ENCODE measurements at regions not wholly inside any gene's neighbourhood (a gene's known extent, or its start where the extent isn't known, plus 50 kb on each side); places are given as distances from the start of the nearest gene placed in this dataset.
"Not testable (repeated sequence)": the region's sequence is repeated elsewhere in the genome, so short reads cannot be mapped to it uniquely, and the experiment has no call there.

DNA sequence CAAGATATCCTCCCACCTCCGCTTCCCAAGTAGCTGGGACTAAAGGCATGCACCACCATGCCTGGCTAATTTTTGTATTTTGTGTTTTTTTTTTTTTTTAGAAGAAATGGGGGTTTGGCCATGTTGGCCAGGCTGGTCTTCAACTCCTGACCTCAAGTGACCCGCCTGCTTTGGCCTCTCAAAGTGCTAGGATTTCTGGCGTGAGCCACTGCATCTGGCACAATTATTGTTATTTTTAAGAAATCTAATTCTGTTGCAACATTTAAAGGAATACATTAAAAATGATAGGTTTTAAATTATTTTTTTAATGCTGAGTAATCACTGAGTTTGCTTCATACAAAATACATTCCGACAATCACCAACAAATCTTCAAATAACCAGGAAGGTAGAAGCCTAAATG, 178.1 kb upstream of the SEMA3E start:
- H3K4me1 ChIP-seq (ENCODE audit: control insufficient read depth, insufficient read depth, low read length), result peaks cover 24% of the 10 kb centered on the region
- H3K4me2 ChIP-seq (ENCODE audit: low read length), result no peak overlapping the region
- no peak overlapping the region for H3K4me3 ChIP-seq (ENCODE audit: low read length)
- H3K27me3 ChIP-seq (ENCODE audit: control insufficient read depth, insufficient read depth, low read length), result no peaks in the 10 kb centered on the region
- H3K36me3 ChIP-seq (ENCODE audit: insufficient read depth, low read length), result no peaks in the 10 kb centered on the region
- H3K9me3 ChIP-seq (replicated peaks; ENCODE audit: low read length), result no peaks in the 10 kb centered on the region
- H3K9ac ChIP-seq (ENCODE audit: low read depth, low read length), result no peak overlapping the region

DNA sequence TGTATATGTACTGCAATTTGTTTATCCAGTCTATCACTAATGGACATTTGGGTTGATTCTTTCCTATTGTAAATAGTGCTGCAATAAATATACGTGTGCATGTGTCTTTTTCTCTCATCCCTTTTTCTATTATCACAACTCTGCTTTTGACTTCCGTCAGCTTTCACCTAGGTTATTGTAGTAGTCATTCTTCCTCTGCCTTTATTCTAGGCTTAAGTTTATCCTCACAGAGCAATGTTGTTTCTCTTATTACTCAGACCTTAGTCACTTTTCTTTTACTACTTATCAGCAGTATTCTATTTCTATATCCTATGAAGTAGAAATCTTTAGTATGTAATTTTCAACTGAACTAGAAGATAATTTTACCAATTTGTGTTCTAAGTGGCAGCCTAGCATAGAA, 175.3 kb upstream of the SEMA3E start:
- Histone ChIP-seq H3K9me3 (replicated peaks; ENCODE audit: low read length) (no peaks in the 10 kb centered on the region), H3K27me3 (ENCODE audit: control insufficient read depth, insufficient read depth, low read length) (no peaks in the 10 kb centered on the region), H3K4me2 (ENCODE audit: low read length) (no peak overlapping the region), H3K36me3 (ENCODE audit: insufficient read depth, low read length) (no peaks in the 10 kb centered on the region), H3K4me3 (ENCODE audit: low read length) (no peak overlapping the region), H3K4me1 (ENCODE audit: control insufficient read depth, insufficient read depth, low read length) (peaks cover 24% of the 10 kb centered on the region), H3K9ac (ENCODE audit: low read depth, low read length) (no peak overlapping the region)

DNA sequence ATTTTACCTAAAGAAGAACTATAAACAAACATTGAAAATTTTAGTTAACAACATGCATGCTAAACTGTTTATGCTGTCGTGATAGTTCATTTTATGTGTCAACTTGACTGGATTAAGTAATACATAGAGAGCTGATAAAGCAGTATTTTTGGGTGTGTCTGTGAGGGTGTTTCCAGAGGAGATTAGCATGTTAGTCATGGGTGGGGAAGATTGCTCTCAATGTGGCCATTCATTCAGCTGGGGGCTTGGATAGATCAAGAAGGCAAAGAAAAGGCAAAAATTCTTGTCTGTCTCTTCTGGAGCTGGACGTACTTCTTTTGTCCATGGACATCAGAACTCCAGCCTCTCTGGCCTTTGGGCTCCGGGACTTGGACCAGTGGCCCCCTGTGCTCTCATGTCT, 172.9 kb upstream of the SEMA3E start:
- no peak overlapping the region for H3K9ac ChIP-seq (ENCODE audit: low read depth, low read length)
- no peaks in the 10 kb centered on the region for H3K27me3 ChIP-seq (ENCODE audit: control insufficient read depth, insufficient read depth, low read length)
- no peaks in the 10 kb centered on the region for H3K36me3 ChIP-seq (ENCODE audit: insufficient read depth, low read length)
- H3K9me3 ChIP-seq (replicated peaks; ENCODE audit: low read length), result no peaks in the 10 kb centered on the region
- H3K4me3 ChIP-seq (ENCODE audit: low read length), result no peak overlapping the region
- no peak overlapping the region for H3K4me2 ChIP-seq (ENCODE audit: low read length)
- H3K4me1 ChIP-seq (ENCODE audit: control insufficient read depth, insufficient read depth, low read length), result peaks cover 18% of the 10 kb centered on the region

DNA sequence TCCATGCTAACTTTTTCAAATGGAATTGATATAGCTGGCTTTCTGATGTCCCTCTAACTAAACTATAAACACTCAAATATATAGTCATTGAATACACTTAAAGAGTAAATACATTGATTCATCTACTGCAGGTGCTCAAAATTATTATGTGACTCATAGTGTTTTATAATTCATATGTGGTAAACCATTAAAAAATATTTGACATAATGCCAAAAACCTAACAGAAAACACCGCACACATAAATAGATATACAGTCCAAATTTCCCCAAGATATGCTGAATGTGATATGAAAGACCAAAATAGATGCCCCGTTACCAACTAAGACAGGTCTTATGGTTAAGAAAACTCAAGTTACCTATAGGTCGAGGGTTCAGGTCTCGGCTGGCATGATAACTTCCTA, 171.7 kb upstream of the SEMA3E start:
- H3K9me3 ChIP-seq (replicated peaks; ENCODE audit: low read length), result no peaks in the 10 kb centered on the region
- no peaks in the 10 kb centered on the region for H3K27me3 ChIP-seq (ENCODE audit: control insufficient read depth, insufficient read depth, low read length)

DNA sequence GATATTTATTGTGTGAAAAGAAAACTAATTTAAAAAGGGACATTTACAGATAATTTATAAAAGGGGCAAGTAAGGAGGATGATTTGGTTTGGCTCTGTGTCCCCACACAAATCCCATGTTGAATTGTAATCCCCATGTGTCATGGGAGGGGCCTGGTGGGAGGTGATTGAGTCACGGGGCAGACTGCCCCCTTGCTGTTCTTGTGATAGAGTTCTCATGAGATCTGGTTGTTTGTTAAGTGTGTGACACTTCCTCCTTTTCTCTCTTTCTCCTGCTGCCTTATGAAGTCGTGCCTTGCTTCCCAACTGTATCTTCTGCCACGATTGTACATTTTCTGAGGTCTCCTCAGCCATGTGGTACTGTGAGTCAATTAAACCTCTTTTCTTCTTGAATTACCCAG, 171.0 kb upstream of the SEMA3E start:
- Histone ChIP-seq H3K4me3 (ENCODE audit: low read length) (no peak overlapping the region), H3K27me3 (ENCODE audit: control insufficient read depth, insufficient read depth, low read length) (no peaks in the 10 kb centered on the region), H3K36me3 (ENCODE audit: insufficient read depth, low read length) (no peaks in the 10 kb centered on the region), H3K4me2 (ENCODE audit: low read length) (no peak overlapping the region), H3K9me3 (replicated peaks; ENCODE audit: low read length) (no peaks in the 10 kb centered on the region), H3K4me1 (ENCODE audit: control insufficient read depth, insufficient read depth, low read length) (peaks cover 13% of the 10 kb centered on the region), H3K9ac (ENCODE audit: low read depth, low read length) (no peak overlapping the region)

More for the DNA sequence above, 171.7 kb upstream of the SEMA3E start:
- Histone ChIP-seq H3K4me2 (ENCODE audit: low read length) (no peak overlapping the region), H3K9ac (ENCODE audit: low read depth, low read length) (no peak overlapping the region), H3K4me1 (ENCODE audit: control insufficient read depth, insufficient read depth, low read length) (peaks cover 18% of the 10 kb centered on the region), H3K36me3 (ENCODE audit: insufficient read depth, low read length) (no peaks in the 10 kb centered on the region), H3K4me3 (ENCODE audit: low read length) (no peak overlapping the region)

DNA sequence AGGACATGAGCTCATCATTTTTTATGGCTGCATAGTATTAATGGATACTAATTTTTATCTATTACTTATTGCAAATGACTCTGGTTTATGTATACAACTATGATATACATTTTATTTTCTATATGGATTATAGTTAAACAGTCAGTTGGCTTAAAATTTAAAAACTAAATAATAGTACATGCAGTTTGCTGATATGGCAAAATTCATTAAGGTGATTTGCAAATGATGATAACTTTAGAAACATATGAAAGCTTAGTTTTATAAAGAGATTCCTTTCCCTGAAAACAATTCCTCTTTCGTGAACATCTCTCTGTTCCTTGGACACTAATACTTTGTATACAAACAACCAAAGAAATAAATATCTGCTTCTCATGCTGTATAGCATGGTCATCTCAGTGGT, 165.5 kb upstream of the SEMA3E start:
- Histone ChIP-seq H3K36me3 (ENCODE audit: insufficient read depth, low read length) (no peaks in the 10 kb centered on the region), H3K4me2 (ENCODE audit: low read length) (no peak overlapping the region), H3K9me3 (replicated peaks; ENCODE audit: low read length) (no peaks in the 10 kb centered on the region), H3K9ac (ENCODE audit: low read depth, low read length) (no peak overlapping the region), H3K4me1 (ENCODE audit: control insufficient read depth, insufficient read depth, low read length) (no peaks in the 10 kb centered on the region), H3K4me3 (ENCODE audit: low read length) (no peak overlapping the region), H3K27me3 (ENCODE audit: control insufficient read depth, insufficient read depth, low read length) (no peaks in the 10 kb centered on the region)

DNA sequence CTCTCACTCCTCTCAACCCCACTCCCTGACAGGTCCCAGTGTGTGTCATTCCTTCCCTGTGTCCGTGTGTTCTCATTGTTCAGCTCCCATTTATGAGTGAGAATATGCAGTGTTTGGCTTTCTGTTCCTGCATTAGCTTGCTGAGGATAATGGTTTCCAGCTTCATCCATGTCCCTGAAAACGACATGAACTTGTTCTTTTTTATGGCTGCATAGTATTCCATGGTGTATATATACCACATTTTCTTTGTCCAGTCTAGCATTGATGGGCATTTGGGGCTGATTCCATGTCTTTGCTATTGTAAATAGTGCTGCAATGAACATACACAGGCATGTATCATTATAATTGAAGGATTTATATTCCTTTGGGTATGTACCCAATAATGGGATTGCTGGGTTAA, 163.6 kb upstream of the SEMA3E start:
- not testable (repeated sequence) for H3K9me3 ChIP-seq (replicated peaks; ENCODE audit: low read length); H3K9ac ChIP-seq (ENCODE audit: low read depth, low read length); H3K36me3 ChIP-seq (ENCODE audit: insufficient read depth, low read length); H3K4me1 ChIP-seq (ENCODE audit: control insufficient read depth, insufficient read depth, low read length); H3K27me3 ChIP-seq (ENCODE audit: control insufficient read depth, insufficient read depth, low read length); H3K4me3 ChIP-seq (ENCODE audit: low read length); H3K4me2 ChIP-seq (ENCODE audit: low read length)

DNA sequence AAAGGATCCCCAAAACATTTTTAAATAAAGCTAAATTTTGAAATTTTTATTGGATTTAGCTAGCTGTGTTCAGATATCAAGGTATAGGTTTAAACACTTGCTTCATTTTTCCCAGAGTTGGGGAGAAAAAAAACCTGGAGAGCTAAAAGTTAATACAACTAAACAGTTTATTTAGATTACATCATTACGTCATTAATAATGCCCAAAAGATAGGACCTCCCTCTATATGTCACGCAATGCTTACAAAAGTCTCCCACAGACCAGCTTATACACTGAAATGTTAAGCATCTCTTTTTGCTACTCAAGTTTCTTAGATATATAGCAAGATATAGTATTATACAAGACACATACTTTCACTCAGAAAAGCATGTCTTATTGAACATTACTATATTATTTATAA, 160.0 kb upstream of the SEMA3E start:
- Histone ChIP-seq H3K4me3 (ENCODE audit: low read length) (no peak overlapping the region), H3K27me3 (ENCODE audit: control insufficient read depth, insufficient read depth, low read length) (peaks cover 3% of the 10 kb centered on the region), H3K36me3 (ENCODE audit: insufficient read depth, low read length) (no peaks in the 10 kb centered on the region), H3K4me1 (ENCODE audit: control insufficient read depth, insufficient read depth, low read length) (no peaks in the 10 kb centered on the region), H3K4me2 (ENCODE audit: low read length) (no peak overlapping the region), H3K9me3 (replicated peaks; ENCODE audit: low read length) (no peaks in the 10 kb centered on the region), H3K9ac (ENCODE audit: low read depth, low read length) (no peak overlapping the region)

DNA sequence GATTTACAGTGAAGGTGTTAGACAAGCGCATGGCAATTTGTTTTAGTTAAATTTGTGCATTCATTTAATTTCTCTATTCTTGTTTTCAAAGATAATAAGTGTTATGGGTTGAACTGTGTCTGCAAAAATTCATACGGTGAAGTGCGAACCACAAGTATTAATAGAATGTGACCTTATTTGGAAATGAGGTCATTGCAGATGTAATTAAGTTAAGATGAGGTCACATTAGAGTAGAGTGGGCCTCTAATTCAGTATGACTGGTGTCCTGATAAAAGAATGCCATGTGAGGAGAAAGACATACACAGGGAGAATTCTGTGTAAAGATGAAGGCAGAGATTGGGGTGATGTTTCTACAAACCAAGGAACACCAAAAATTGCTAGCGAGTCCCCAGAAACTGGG, 158.8 kb upstream of the SEMA3E start:
- Histone ChIP-seq H3K4me2 (ENCODE audit: low read length) (no peak overlapping the region), H3K9ac (ENCODE audit: low read depth, low read length) (no peak overlapping the region), H3K27me3 (ENCODE audit: control insufficient read depth, insufficient read depth, low read length) (peaks cover 3% of the 10 kb centered on the region), H3K36me3 (ENCODE audit: insufficient read depth, low read length) (no peaks in the 10 kb centered on the region), H3K4me1 (ENCODE audit: control insufficient read depth, insufficient read depth, low read length) (no peaks in the 10 kb centered on the region), H3K9me3 (replicated peaks; ENCODE audit: low read length) (no peaks in the 10 kb centered on the region), H3K4me3 (ENCODE audit: low read length) (no peak overlapping the region)

DNA sequence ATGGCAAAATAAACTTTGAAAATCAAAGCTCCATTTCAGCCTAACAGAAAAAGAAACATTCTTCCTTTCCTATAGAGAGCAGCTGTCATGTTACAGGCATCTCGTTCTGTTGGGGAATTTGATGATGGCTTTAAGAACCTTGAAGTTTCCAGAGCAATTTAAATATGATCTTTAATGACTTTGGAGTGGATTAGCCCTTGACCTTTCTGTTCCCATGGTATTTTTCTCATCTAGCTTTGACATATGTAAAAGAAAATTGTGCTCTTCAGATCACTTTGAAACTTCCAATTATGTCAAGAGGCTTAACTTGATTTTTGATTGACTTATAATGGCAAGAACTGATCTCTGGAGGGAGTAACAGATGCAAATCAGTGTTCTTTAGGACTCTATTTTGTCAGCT, 157.6 kb upstream of the SEMA3E start:
- Histone ChIP-seq H3K9me3 (replicated peaks; ENCODE audit: low read length) (no peaks in the 10 kb centered on the region), H3K4me1 (ENCODE audit: control insufficient read depth, insufficient read depth, low read length) (no peaks in the 10 kb centered on the region), H3K36me3 (ENCODE audit: insufficient read depth, low read length) (no peaks in the 10 kb centered on the region), H3K4me3 (ENCODE audit: low read length) (no peak overlapping the region), H3K9ac (ENCODE audit: low read depth, low read length) (no peak overlapping the region), H3K27me3 (ENCODE audit: control insufficient read depth, insufficient read depth, low read length) (peaks cover 3% of the 10 kb centered on the region), H3K4me2 (ENCODE audit: low read length) (no peak overlapping the region)

DNA sequence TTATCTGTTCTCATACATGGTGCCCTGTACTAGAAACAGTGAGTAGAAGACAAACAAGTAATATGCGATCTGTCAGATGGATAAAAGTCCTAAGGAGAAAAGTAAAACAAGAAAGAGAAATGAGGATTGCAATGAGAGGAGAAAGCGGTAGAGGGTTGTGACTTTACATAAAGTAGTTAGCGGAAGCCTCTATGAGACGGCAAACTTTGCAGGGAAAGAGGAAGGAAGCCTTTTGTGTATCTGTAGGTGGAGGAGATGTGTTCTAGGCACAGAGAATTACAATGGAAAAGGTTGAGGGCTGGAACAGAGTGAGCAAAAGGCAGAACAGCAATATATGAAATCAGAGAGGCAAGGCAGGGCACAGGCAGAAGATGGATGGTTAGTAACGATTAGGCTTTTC, 150.4 kb upstream of the SEMA3E start:
- Histone ChIP-seq H3K4me1 (ENCODE audit: control insufficient read depth, insufficient read depth, low read length) (no peaks in the 10 kb centered on the region), H3K36me3 (ENCODE audit: insufficient read depth, low read length) (no peaks in the 10 kb centered on the region), H3K4me3 (ENCODE audit: low read length) (no peak overlapping the region)

DNA sequence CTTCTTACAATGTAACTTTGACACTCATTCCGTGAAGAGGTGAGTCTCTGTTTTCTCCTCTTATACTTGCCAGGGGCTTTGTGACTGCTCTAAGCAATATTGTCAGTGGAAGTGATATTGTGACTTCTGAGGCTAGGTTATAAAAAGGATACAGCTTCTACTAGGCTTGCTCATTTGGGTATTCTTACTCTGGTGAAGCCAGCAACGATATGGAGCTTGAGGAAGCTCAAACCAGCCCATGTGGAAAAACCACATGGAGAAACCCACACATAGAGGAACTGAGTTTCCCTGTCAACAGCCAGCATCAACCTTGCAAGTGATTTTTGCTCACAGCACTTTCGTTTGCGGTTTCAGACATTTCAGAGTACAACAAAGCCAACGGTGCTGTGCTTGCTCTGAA, 149.6 kb upstream of the SEMA3E start:
- H3K9ac ChIP-seq (ENCODE audit: low read depth, low read length), result no peak overlapping the region
- no peak overlapping the region for H3K4me3 ChIP-seq (ENCODE audit: low read length)
- peaks cover 3% of the 10 kb centered on the region for H3K27me3 ChIP-seq (ENCODE audit: control insufficient read depth, insufficient read depth, low read length)
- H3K4me1 ChIP-seq (ENCODE audit: control insufficient read depth, insufficient read depth, low read length), result no peaks in the 10 kb centered on the region
- H3K9me3 ChIP-seq (replicated peaks; ENCODE audit: low read length), result no peaks in the 10 kb centered on the region
- H3K4me2 ChIP-seq (ENCODE audit: low read length), result no peak overlapping the region
- no peaks in the 10 kb centered on the region for H3K36me3 ChIP-seq (ENCODE audit: insufficient read depth, low read length)

More for the DNA sequence above, 150.4 kb upstream of the SEMA3E start:
- Histone ChIP-seq H3K4me2 (ENCODE audit: low read length) (no peak overlapping the region), H3K9me3 (replicated peaks; ENCODE audit: low read length) (no peaks in the 10 kb centered on the region), H3K9ac (ENCODE audit: low read depth, low read length) (no peak overlapping the region), H3K27me3 (ENCODE audit: control insufficient read depth, insufficient read depth, low read length) (peaks cover 3% of the 10 kb centered on the region)
